ENCODE measurements at regions not wholly inside any gene's neighbourhood (a gene's known extent, or its start where the extent isn't known, plus 50 kb on each side); places are given as distances from the start of the nearest gene placed in this dataset.
"Not testable (repeated sequence)": the region's sequence is repeated elsewhere in the genome, so short reads cannot be mapped to it uniquely, and the experiment has no call there.

DNA sequence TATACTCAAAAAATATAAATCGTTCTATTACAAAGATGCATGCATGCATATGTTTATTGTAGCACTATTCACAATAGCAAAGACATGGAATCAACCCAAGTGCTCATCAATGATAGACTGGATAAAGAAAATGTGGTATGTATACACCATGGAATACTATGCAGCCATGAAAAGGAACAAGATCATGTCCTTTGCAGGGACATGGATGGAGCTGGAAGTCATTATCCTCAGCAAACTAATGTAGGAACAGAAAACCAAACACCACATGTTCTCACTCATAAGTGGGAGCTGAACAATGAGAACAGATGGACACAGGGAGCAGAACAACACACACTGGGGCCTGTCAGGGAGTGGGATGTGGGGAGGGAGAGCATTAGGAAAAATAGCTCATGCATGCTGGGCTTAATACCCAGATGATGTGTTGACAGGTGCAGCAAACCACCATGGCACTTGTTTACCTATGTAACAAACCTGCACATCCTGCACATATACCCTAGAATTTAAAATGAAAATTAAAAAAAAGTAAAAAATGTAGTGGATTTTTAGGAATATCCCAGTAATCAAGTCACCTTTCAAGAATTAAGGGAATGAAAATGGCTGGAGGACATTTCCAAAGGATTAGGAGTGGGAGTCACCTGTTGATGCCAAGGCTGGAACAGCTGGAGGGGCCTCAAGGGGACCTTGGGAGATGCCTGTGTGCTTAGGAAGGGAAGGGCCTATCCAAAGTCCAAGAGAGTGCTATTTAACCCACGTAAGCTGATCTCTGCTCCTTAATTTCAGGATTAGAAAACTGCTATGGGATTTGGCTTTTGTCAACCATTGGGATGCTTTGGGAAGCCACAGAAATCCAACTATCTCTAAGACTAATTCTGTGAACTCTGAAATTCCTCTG lies 156.9 kb upstream of the FAM20A start:
- DNase-seq; intact Hi-C loops (cut with DNase I, micrococcal nuclease); ATAC-seq: not testable (repeated sequence)

DNA sequence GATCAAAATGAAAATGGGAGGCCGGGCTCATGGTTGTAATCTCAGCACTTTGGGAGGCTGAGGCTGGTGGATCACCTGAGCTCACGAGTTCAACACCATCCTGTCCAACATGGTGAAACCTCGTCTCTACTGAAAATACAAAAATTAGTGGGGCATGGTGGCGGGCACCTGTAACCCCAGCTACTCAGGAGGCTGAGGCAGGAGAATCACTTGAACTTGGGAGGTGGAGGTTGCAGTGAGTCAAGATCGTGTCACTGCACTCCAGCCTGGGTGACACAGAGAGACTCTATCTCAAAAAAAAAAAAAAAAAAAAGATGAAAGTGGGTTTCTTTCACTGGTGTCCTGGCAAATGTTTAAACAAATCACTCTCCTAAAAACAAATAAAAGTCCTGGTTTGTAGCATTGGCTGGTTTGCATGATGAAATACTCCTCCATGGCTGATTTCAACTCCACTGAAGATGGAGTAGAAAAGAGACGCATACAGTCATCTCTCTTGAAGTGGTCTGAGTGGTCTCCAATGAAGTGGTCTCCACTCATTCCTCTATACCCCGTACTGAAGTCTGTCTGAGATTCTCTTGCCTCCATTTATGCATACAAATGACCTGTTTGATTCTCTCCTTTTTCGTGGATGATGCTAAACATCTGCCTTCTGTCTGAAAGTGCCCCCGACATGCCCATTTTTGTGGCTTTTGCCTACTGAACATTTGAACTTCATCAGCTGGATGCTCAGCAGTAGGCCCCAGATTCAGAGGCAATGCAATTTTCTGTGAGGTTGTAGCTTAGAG lies 153.0 kb upstream of the FAM20A start:
- no peak for ATAC-seq
- DNase-seq, result no peak
- intact Hi-C loops (cut with DNase I, micrococcal nuclease), result no loop called here

DNA sequence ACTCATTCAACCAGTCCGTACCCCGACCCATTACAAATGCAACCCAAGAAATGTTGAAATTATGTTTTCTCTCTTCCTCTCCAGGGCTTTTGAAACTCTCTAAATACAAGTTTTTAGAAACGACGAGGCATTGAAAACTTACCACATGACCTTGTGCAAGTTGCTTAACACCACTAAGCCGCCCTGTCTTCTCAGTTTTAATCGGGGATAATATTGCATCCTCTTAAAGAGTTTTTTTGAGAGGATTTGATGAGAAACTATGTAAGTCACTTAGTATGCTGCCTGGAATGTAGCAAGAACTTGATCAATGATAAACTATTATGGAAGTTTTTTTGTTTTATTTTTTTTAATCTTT lies 149.0 kb upstream of the FAM20A start:
- intact Hi-C loops (cut with DNase I, micrococcal nuclease), result no loop called here
- no peak for ATAC-seq

GRCh38 chr17:68749349-68750207 lies 148.4 kb upstream of the FAM20A start:
- ATAC-seq, result no peak
- intact Hi-C loops (cut with DNase I, micrococcal nuclease), result no loop called here
- DNase-seq, result no peak

More for the DNA sequence above, 149.0 kb upstream of the FAM20A start:
- no peak for DNase-seq

- ATAC-seq (no peak), DNase-seq (no peak)
- intact Hi-C loops (cut with DNase I, micrococcal nuclease), result no loop called here
Measured at GRCh38 chr17:68748381-68748780, 147.2 kb upstream of the FAM20A start.

DNA sequence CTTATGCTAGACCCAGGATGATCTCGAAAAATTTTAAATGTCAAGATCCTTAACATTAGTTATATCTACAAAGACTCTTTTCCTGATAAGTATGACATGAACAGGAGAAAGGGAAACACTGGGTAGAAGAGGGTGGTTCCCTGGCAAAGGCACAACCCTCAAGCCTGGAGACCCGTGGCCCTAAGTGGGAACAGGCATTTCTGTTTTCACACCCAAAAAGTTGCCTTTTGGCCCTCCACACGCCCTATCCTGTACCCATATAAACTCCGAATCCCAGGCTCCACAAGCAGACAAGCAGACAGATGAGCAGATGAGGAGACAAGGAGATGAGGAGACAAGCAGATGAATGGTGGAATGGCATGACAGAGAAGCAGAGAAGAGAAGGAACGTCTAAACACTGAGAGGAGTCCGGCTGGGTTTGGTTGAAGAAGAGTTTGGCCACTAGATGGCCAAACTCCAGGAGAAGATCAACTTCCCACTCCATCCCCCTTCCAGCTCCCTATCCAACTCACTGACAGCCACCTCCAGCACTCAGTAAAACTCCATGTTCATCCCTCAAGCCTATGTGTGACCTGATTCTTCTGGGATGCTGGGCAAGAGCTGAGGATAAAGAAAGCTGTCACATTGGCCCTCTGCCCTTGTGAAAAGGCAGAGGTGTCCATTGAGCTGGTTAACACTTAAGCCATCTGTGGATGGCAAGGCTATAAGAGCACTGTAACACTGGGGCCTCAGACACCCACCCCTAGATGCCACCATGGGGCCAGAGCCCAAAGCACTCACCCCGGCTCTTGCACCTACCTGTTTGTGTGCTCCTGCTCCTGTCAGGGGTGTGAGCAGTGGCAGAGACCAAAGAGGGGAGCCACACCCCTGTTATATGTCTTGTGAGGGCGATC lies 139.6 kb upstream of the FAM20A start:
- intact Hi-C loops (cut with DNase I, micrococcal nuclease), result no loop called here
- no peak for ATAC-seq
- DNase-seq, result no peak

DNA sequence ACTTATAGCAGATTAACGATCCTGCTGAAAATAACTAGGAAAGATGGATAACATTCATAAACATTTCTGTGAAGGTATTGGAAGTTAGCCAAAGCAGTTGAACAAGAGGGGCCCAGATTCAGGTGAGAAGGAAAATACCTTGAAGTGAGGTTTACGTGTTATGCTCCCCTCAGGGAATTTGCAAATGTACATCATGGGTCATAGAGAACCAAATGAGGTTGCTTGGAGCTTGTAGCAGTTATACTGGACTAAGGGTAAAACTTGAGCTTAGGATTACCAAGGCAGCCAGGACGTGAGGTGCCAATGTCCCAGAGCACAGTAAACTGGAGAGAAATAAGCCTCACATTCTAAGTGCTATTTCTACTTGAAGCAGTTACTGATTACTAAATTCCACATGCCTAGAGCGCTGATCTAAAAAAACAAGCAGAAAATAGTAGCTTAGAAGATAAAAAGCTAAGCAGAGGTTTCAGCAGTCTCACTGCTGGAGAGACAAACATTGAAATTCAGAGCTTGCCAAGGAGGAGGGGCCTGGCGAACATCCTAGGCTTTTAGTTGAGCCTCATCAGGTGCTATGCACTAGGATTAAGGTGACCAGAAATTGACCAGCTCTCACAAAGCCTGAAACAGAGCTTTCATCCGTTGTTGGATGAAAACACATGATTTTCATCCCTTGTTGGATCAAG lies 136.7 kb upstream of the FAM20A start:
- ATAC-seq (no peak), DNase-seq (no peak)
- intact Hi-C loops (cut with DNase I, micrococcal nuclease), result no loop called here

GRCh38 chr17:68734931-68735330 lies 133.8 kb upstream of the FAM20A start:
- ATAC-seq (no peak), DNase-seq (no peak)
- intact Hi-C loops (cut with DNase I, micrococcal nuclease), result no loop called here

GRCh38 chr17:68734187-68734900 lies 133.2 kb upstream of the FAM20A start:
- intact Hi-C loops (cut with DNase I, micrococcal nuclease), result no loop called here
- DNase-seq (no peak), ATAC-seq (no peak)

GRCh38 chr17:68733241-68734176 lies 132.3 kb upstream of the FAM20A start:
- no peak for ATAC-seq
- intact Hi-C loops (cut with DNase I, micrococcal nuclease), result no loop called here

GRCh38 chr17:68732301-68732749 lies 131.2 kb upstream of the FAM20A start:
- DNase-seq (no peak), ATAC-seq (no peak)
- intact Hi-C loops (cut with DNase I, micrococcal nuclease), result no loop called here

More at GRCh38 chr17:68733241-68734176, 132.3 kb upstream of the FAM20A start:
- DNase-seq, result no peak

DNA sequence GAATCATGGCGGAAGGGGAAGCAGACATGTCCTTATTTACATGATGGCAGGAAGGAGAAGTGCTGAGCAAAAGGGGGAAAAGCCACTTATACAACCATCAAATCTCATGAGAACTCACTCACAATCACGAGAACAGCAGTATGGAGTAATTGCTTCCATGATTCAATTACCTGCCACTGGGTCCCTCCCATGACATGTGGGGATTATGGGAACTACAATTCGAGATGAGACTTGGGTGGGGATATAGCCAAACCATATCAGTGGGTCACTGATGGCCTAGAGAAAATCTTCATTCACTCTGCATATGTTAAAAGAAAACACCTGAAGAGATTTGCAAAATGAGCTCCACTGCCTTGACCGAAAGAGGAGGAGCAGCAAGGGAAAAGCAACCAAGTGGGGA lies 130.3 kb upstream of the FAM20A start:
- DNase-seq, result no peak
- intact Hi-C loops (cut with DNase I, micrococcal nuclease), result no loop called here
- no peak for ATAC-seq

- intact Hi-C loops (cut with DNase I, micrococcal nuclease), result no loop called here
- DNase-seq (no peak), ATAC-seq (no peak)
Measured at GRCh38 chr17:68719431-68719830, 118.3 kb upstream of the FAM20A start.

DNA sequence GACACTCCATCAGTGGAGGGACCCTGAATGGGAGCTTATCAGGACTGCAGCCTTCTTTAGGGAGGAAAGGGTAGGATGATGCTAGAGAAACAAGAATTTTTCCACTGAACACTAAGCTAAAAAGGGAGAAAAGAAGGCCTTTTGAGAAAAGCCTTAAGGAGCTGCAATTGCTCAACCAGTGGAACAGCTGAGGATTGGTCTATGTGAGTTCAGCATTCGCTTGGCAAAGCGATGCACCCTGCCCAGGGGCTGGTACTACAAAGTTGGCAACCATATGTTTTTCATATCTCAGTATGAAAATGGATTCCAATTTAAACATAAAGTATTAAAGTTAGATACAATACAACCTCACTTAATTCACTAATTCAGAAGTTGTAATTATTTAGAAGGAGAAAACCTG lies 117.8 kb upstream of the FAM20A start:
- intact Hi-C loops (cut with DNase I, micrococcal nuclease), result no loop called here
- ATAC-seq (no peak), DNase-seq (no peak)

DNA sequence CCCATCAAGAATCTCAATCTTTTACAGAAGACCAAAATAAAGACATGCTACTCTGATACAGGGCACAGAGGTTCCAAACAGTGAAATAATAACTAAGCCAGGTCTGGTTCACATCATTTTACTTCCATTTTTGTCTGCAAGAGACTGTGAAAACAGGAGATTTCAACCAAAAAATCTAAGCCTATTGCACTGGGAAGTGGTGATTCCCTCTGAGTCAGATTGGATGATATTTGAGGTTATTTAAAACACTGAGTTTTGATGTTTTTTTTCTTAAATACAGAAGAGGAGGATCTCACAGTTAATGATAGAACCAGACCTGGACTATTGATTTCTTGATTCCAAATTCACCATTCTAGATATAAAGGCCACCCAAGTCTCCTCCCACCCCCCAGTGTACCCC lies 117.3 kb upstream of the FAM20A start:
- ATAC-seq (no peak), DNase-seq (no peak)
- intact Hi-C loops (cut with DNase I, micrococcal nuclease), result no loop called here

- ATAC-seq (no peak), DNase-seq (no peak)
- intact Hi-C loops (cut with DNase I, micrococcal nuclease), result no loop called here
Measured at GRCh38 chr17:68714676-68715075, 113.5 kb upstream of the FAM20A start.
